TTC549 (cell line): ENCODE measurements at regions not wholly inside any gene's neighbourhood (a gene's known extent, or its start where the extent isn't known, plus 50 kb on each side); places are given as distances from the start of the nearest gene placed in this dataset.
"Not testable (repeated sequence)": the region's sequence is repeated elsewhere in the genome, so short reads cannot be mapped to it uniquely, and the experiment has no call there.

Experiments used
- FAIRE-seq: peaks from 2 replicates; lab custom pipeline; 2012; peaks lifted over from hg19 to GRCh38; lab: Jason Lieb, UNC

DNA sequence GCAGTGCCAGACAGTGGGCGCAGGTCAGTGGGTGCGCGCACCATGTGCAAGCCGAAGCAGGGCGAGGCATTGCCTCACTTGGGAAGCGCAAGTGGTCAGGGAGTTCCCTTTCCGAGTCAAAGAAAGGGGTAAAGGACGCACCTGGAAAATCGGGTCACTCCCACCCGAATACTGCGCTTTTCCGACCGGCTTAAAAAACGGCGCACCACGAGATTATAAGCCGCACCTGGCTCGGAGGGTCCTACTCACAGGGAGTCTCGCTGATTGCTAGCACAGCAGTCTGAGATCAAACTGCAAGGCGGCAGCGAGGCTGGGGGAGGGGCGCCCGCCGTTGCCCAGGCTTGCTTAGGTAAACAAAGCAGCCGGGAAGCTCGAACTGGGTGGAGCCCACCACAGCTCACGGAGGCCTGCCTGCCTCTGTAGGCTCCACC lies 77.9 kb downstream of the NR4A2 start:
- not testable (repeated sequence) for FAIRE-seq

DNA sequence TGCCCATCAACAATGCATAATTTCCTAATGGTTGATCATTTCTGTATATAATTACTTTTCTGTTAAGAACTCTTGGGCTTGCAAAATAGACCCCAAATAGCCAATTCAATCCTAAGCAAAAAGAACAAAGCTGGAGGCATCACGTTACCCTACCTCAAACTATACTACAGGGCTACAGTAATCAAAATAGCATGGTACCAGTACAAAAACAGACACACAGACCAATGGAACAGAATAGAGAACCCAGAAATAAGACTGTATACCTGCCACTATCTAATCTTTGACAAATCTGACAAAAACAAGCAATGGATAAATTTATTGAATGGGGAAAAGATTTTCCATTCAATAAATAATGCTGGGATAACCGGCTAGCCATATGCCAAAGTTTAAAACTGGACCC lies 78.8 kb downstream of the NR4A2 start:
- FAIRE-seq: no peak

DNA sequence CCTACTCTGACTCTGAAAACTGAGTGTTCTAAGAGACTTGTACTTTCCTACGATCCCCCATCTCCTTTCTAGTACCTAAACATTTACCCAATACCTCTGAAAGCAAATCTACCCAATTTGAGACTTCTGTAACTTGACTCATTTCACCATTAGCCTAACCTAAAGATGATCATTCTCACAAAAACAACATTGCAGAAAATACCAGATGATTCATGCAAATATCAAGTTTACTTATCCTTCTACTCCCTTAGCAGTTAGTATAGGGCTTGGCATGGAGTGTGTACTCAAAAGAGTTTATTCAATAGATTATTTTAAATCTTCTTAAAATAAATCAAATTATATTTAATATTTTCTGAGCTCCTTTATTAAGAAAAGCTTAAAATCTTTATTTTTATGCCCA lies 89.6 kb downstream of the NR4A2 start:
- no peak for FAIRE-seq

DNA sequence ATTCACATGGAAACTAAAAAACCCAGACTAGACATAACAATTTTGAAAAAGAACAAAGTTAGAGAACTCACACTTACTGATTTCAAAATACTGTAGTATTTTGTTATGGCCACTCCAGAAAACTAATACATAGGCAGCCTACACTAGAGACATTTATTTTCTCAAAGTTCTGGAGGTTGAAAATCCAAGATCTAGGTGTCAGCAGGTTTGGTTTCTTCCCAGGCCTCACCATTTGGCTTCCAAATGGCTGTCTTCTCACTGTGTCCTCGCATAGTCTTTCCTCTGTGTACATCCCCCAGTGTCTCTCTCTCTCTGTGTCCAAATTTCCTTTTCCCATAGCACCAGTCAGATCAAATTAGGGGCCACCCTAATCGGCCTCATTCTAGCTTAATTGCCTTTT lies 95.0 kb downstream of the NR4A2 start:
- FAIRE-seq: no peak

DNA sequence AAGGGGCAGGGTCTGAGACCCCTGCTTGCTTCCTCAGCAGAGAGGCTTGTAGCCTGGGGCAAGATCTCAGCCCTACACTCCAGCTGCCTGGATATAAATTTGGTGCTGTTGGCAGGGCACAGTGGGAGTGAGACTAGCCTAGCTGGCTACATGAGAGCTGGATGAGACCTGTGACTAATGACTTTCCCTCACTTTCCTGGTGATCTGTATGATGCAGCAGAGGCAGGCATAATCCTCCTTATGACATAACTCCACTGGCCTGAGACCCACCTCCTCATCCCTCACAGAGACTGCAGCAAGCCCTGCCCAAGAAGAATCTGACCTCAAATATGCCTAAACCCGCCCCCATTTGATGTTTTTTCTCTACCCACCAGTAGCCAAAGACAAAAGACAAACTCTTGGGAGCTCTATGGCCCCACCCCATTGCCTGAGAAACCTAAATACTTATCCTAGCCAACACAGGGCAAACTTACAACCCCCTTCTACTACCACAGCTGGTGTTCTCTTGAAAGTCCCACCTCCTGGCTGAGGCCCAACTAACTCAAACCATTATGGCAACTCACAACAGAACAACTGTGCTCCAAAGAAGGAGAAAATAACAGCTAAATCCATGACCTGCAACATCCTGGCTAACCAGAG lies 102.7 kb downstream of the NR4A2 start:
- FAIRE-seq: no peak

DNA sequence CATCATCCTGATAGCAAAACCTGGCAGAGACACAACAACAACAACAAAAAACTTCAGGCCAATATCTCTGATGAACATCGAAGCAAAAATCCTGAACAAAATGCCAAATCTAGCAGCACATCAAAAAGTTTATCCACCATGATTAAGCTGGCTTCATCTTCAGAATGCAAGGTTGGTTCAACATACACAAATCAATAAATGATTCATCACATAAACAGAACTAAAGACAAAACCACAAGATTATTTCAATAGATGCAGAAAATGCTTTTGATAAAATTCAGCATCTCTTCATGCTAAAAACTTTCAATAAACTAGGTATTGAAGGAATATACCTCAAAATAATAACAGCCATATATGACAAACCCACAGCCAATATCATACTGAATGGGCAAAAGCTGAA lies 109.2 kb downstream of the NR4A2 start:
- FAIRE-seq: not testable (repeated sequence)

DNA sequence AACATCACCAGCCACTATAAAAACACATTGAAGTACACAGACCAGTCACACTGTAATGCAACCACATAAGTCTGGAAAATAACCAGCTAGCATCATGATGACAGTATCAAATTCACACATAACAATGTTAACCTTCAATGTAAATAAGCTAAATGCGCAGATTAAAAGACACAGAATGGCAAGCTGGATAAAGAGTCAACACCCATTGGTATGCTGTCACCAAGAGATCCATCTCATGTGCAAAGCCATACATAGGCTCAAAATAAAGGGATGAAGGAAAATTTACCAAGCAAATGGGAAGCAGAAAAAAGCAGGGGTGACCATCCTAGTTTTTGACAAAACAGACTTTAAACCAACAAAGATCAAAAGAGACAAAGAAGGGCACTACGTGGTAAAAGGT lies 110.8 kb downstream of the NR4A2 start:
- no peak for FAIRE-seq

DNA sequence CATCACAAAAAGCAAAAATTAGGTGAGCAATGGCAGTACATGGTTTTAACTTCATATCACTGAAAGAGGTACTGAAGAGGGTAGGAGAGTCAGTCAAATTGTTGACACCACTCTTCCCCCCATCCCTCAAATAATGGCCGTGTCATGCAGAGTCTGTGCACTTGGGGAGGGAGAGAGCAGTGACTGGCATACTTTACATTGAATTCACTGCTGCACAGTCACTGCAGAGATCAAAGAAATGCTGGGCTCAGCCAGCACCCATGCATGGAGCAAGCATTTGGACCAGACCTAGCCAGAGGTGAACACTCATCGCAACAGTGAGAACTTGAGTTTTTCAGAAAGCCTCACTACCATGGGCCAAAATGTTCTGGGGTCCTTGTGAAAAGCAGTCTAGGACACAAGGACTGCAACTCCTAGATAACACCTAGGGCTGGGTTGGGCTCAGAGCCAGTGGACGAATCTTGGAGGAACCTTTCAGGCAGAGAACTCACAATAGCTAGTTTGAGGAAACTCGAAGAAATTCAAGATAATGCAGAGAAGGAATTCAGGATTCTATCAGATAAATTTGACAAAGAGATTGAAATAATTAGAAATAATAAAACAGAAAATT lies 112.9 kb downstream of the NR4A2 start:
- FAIRE-seq: no peak

DNA sequence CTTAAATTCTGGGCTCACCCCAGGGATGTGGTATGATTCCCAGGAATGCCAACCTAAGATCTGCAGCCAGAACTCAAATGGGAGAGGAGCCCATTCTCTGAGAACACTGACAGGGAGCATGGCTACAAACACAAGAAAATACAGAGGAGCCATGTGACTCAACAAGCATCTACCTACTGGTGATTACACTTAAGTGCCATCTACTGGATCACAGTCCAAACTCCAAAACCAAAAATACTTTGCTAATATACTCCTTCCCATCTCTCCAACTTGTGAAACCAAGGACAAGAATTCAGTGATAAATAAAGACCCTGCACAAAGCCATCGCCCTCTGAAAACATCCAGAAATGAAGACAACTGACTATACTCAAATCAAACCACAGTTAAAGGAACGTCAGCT lies 116.9 kb downstream of the NR4A2 start:
- no peak for FAIRE-seq

DNA sequence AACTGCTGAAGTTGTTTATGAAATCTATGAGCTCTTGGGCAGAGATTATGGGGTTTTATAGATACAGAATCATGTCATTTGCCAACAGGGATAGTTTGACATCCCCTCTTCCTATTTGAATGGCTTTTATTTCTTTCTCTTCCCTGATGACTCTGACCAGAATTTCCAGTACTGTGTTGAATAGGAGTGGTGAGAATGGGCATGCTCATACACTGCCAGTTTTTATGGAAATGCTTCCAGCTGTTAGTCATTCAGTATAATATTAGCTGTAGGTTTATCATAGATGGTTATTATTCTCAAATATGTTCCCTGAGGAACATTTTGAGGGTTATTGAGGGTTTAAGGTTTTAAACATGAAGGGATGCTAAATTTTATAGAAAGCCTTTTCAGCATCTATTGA lies 121.2 kb downstream of the NR4A2 start:
- no peak for FAIRE-seq

DNA sequence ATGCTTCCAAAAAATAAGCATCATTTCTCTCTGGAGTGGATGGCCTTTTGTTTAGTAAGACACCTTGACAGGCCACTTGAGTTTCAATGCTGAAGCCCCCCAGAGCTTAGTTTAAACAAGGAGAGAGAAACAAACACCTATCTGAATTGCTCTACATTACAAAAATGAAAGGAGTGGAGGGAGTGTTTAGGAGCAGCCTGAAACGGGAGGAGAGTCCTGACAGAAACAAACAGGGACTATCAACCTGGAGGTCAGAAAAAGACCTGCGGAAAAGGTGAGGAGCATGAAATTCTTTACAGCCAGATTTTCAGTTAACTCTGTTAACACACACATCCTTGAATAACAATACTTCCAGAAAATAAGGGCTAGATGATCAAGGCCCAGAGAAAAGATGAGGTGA lies 126.2 kb downstream of the NR4A2 start:
- FAIRE-seq: no peak

DNA sequence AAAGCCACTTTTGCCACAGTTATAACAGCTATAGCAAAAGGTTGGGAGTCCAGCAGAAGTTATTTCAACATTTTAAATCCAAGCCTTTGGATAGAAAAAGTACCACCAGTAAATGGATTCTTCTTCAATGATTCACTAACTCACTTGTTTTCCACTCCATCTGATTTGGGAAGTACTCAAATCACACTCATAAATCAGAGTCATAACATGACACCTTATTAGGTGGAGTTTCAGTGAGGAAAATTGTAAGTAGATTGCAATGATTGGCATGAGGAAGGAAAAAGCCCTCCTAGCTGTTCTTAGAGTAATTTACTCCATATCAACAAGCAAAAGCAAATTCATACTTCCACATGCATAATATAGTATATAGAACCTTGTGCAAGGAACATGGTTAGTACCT lies 132.9 kb downstream of the NR4A2 start:
- no peak for FAIRE-seq

DNA sequence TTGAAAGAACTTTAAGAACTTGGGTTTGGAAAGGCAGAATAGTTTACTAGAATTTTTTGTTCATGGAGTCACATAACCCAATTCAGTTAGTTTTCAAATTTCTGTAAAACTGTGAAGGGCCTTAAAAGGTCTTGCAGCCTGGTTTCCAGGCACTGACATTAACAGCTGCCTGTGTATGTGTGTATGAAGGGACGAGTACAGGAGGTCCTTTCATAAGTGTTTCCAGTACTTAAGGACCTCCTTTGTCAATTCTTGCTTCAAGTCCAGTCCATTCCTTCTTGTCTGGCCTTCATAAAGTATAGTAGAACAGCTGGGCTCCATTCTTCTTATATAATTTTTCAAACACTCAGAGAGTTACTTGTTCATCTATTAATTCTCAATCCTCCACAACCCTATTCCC lies 136.5 kb downstream of the NR4A2 start:
- FAIRE-seq: no peak

DNA sequence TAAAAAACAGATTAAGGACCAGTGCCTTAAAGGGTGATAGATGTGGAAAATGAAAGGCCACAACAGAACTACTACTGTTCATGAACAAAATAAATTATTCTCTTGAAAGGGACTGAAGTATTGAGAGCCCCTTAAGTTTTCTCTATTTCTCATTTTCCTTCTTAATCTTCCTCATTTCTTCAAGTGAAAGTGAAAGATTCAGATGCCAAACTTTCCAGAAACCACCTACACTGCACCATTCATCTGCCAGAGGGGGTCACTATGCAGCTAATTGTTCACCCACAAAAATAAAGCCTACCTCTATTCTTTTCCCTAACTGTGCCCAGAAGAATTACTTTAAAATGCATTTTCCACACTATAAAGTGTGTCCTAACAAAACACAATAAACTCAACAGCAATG lies 140.1 kb downstream of the NR4A2 start:
- FAIRE-seq: no peak

DNA sequence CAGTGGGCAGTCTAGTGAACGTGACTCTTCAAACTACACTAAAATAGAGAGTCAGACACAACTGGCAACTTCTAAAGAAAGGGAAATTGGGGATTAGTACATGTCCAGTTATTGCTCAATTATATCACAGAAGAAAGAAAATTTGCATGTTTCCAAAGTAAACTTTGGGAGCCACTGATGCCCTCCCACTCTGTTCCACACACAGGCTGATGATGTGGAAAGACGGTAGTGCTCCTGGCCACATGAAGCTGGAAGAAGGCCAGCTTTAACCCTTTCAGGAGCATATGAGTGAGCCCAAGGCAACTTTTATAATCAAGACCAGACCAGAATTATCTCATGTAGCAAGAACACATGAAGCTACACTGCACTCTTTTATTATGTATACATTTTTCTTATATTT lies 141.0 kb downstream of the NR4A2 start:
- FAIRE-seq: no peak

DNA sequence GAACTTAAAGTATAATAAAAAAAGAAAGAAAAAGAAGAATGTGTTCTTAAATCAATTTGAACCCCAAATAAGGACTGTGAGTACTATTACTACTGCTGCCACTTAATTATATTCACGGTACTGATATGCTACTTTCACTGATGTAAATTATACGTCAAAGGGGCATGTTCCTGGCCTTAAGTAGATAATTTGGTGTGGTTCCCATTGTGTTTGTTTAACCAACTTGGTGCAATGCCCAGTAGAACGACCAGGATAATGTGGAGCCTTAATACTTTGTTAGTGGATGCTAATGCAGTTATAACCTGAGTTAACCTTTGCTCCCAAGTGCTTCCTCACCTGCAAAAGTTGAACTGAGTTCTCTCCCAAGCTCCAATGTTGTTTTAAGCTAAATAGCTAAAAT lies 142.0 kb downstream of the NR4A2 start:
- FAIRE-seq: no peak

DNA sequence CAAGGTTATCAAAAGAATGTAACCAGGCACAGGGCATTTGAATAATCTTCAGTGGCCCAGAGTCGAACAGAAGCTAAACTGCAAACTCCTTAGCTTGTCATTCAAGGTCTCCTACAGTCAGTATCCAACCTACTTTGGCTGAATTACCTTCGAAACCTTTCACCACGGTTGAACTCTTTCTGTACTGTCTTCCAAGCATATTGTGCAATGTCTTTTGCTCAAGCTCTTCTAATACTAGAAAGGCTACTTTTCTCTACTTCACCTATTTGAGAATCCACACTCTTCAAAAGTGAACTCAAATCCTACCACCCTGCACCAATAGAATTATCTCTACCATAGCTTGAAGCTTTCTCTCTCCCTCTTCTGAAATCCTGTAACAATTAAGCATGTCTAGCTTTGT lies 142.9 kb downstream of the NR4A2 start:
- FAIRE-seq: no peak

DNA sequence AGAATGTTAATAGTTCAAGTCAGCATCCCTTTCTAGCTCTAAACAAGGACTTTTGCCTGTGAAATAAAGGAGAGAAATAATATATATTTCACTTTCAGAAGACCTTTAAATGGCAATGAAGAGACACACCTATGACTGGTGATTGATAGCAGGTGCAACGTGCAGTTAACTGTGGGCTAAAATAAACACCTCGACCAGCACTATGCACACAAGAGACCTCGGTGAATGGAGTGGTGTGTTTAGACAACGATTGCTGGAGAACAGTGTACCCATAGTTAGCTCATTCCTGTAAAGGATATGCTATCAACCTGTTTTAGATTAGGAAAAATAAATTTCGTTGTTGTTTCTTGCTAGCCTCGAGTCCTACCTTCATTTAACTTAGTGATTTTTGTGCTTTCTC lies 143.4 kb downstream of the NR4A2 start:
- FAIRE-seq: no peak

DNA sequence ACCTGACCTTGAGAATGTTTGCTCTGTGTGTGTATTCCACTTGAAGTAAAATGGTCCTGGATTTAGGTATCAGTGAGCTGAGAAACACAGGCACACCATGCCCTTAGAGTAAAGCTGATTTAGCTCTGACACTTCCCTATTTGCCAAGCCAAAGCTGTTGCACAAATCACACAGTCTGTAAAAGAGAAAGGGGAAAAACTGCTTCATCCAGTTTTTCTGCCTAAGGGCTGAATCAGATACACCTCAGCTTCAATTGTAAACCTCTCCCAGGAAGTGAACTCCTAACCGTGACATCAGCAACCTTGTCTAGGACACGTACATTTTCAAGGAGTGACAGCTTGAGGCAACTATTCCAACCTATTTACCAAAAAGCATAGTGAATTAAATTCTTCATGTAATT lies 150.4 kb downstream of the NR4A2 start:
- no peak for FAIRE-seq

DNA sequence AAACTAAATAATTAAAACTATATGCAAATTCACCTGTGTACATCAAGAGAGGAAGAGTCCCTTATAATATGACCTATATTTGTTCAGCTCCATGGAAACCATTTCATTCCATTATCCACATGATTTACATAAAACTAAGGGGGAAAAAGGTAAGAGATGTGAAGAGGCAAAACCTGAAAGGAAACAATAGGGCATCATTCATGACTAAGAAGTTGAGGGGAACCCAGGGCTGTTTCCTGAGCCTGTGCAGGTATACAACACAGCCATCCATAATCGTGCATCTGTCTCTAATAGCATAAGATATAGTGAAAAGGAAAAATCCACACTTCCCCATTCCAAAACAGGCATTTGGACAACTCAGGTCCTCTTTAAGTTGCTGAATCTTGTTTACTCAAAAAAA lies 151.3 kb downstream of the NR4A2 start:
- FAIRE-seq: no peak

DNA sequence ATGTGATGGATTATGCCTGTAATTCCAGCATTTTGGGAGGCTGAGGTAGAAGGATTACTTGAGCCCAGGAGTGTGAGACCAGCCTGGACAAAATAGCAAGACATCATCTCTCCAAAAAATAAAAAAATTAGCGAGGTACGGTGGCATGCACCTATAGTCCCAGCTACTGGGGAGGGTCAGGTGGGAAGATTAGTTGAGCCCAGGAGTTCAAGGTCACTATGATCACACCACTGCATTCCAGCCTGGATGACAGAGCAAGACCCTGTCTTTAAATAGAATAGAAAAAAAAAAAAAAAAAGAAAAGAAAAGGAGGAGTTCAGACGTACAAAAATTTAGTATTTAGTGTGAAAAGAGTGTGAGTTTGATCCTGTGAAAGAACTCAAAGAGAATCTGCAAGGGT lies 154.9 kb downstream of the NR4A2 start:
- no peak for FAIRE-seq

DNA sequence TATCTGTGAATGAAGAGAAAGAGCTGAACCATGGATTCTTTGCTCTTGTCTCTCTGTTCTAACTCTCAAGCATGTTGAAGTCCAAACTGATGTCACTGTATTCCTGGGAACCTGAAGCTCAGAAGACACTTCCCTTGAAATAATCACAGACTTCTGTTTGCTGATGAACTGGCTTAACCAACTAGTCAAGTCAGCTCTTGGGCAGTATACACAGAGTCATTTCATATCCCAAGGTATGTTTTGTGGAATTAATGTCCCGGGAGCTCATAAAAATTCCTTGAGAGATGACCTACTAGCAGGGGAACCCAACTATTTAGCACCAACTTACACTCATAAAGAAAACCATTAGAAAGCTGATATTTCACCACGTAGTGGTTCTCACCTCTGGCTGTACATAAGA lies 156.6 kb downstream of the NR4A2 start:
- no peak for FAIRE-seq

DNA sequence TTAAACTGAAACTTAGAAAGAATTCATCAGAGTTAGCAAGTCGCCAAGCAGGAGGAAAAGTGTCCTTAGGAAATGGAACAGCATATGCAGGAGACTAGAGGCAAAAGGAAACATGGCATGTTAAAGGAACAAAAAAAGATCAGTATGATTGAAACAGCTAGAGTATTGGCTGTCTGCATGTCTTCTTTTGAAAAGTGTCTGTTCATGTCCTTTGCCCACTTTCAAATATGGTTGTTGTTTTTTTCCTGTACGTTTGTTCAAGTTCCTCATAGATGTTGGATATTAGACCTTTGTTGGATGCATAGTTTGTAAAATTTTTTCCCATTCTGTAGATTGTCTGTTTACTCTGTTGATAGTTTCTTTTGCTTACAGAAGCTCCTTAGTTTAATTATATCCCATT lies 161.6 kb downstream of the NR4A2 start:
- FAIRE-seq: no peak

DNA sequence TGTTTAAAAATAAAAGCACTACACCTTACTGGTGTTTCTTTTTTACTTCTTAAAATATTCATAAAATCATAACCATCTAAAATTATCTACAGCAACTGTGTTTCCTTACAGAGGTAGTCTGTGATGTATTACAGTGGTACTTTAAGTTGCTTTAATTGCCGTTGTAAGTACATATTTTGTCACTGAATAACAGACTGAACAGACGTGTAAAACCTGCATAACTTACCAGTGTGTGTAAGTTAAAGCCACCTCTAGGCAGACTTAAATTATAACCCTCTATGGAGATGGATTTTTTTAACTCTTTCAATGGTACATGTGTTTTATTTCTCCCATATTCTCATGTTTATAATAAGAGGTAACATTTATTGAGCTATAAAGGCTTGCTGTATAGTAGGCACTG lies 166.8 kb downstream of the NR4A2 start:
- FAIRE-seq: no peak
